HG03066 (cell line): ENCODE measurements at regions not wholly inside any gene's neighbourhood (a gene's known extent, or its start where the extent isn't known, plus 50 kb on each side); places are given as distances from the start of the nearest gene placed in this dataset.

ENCODE experiments used
- ATAC-seq: cut with Tn5 transposase; IDR thresholded peaks from one replicate; pipeline ENCODE4 v1.9.1; 2021; ENCODE audit warnings: low read depth; ENCODE audit not compliant: unreplicated experiment

DNA sequence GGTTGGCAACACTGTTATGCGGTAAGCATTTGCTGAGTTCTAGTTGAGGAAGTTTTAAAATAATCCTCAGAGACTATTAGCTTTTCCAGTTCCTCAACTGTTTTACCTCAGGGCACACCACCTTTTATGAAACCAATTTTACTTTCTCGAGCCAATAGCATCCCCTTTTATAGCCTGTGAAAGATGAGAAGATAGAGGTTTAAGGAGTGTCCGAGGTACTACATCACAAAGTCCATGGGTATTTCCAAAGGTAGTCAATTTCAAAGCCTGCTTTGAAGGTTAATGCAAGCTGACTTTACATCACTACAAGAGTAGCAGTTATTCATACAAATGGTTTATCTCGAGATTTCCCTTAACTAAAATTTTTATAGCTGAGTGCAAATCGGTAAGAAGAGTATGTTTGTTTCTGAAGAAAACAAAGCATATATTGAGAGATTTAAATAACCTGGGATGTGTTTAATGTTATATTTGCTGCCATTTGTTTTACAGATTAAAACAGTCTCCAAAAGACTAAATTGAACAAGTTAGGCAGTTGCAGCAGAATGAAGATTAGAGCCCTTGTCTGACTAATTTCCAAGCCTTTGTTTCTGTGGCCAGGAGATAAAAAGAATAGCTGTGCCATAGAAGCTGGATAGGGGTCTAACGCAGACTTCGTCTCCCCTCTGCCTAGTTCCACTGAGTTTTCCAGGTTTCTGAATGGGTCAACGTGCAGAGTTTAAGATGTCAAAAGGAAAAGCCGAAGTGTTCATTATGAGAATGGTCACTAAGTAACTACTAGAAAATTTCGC lies 74.7 kb upstream of the TRPC4 start:
- no peak for ATAC-seq

DNA sequence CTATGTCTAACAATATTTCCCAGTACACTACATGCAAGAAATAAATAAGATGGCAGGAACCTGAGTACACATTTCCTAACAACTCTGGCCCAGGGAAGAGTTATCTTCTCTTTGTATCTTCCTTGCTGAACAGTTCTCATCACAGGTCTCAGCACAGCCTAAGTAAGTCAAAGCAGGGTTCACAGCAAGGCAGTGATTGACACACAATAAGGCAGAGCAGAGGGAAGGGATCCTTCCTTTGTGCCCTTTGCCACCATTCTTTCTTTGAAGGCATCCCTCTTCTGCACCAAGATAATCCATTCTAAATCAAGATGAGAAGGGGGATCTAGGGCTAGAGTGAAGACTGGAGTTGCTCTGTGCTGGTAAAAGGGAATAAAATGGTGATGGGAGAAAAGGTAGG lies 73.4 kb upstream of the TRPC4 start:
- ATAC-seq: no peak

DNA sequence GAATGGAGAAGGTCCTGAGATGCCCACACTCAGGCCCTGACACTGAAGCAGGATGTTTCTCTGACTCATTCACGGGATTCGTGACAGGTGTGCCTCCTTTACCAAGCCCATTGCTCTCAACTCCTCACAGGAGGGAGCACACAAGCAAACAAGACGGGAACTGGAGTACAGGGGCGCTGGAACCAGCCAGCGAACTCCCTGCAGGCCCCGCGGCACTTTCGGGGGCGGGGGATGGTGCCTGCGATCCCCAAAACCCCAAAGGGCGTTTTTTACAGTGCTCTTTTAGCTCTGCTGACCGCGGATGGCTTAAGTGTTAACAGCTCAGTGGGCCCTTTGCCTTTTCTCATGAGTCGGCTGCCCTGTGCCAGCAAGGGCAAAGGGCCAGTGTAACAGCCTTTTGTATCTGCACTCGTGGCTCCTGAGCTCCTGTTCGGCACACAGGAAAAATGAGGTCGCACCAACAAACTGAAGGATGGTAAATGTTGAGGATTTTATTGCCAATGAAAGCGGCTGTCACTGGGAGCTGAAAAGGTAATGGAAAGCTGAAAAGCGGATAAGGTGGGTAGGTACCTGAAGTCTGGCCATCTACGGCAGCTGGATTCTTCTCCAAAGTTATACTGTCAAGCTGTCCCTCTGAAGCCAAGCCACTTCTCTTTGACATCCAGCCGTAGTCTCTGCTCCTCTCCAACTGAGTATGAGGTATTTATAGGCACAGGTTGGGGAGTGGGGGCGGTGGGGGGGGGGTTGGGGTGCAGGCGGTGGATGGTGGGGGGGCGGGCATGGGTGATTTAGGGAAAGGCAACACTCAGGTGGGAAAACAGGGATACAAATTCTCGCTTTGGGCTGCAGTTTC lies 65.0 kb upstream of the TRPC4 start:
- no peak for ATAC-seq

DNA sequence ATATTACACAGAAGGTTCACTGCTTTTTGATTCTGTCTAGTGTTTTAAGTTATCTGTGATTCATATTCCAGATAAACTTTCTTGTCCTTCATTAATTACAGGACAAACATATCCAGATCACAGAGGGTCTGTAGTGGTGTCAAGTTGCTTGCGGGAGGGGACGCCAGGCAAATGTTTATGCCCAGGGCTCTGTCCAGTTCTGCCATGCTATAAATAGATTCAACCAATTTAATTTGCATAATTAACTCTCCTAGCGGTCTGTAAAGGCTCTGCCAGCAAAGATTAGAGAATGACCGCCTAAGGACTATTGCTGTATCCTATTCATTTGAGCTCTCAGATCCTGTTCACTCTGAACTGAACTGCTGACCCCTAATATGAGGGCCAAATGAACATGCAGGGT lies 59.7 kb upstream of the TRPC4 start:
- ATAC-seq: no peak

DNA sequence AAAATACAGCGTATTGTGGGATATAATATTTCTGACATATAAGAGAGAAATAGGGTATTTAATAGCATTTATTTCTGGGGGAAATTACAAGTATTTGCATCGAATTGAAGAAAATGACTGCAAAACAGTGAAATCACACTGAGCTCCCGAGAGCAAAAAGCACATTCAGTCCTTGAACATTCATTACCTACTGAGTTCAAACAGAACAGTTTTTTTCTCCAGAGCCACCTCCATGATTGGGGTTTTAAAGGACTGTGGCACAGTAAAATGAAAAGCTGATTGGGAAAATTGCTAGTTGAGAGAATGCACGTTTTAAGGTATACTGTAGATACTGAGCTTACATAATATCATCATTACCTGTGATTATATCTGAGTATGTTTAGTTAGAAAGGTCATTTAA lies 58.0 kb upstream of the TRPC4 start:
- no peak for ATAC-seq

DNA sequence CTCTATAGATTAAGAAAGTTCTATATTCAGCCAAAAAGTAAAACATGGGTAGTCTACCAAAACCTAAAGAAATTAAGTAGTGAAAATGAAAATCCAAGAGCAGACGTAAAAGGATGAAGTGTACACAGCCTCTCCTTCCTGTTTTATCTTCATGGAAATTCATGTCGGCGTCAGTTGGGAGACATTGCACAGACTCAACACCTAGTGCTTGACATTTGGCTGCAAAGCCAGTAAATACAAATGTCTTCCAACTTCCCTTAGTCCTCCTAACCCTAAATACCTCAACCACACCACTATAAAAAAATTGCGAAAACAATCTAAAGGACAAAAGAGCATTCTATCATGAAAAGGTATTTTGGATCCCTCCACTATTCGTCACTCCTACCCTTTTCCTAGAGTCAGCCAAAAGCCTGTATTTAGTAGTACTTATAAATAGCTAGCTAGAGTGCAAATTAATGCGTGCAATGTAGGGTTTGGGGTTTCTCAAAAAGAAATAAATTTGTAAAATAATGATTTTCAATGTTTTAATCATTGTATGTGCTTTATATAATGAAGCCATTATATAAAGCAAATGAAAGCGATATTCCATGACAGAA lies 56.4 kb upstream of the TRPC4 start:
- ATAC-seq: no peak

DNA sequence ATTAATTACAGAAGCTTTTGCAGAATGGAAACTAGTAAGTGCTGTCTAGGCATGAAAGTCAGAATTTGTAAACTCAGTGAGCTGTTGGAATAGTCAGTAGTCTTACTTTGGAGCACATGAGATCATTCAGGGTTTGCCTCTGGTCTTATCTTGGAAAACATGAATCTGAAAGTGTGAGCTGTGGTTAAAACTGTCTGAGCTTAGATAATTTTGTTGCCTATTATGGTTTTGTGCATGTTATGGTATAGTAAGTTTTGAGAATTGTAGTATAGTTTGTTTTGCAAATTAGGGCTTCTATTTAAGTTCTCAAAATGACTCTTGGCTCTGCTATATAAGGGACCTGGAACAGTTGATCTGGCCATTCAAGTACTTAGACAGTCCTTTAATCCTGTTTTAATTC lies 53.7 kb upstream of the TRPC4 start:
- no peak for ATAC-seq

DNA sequence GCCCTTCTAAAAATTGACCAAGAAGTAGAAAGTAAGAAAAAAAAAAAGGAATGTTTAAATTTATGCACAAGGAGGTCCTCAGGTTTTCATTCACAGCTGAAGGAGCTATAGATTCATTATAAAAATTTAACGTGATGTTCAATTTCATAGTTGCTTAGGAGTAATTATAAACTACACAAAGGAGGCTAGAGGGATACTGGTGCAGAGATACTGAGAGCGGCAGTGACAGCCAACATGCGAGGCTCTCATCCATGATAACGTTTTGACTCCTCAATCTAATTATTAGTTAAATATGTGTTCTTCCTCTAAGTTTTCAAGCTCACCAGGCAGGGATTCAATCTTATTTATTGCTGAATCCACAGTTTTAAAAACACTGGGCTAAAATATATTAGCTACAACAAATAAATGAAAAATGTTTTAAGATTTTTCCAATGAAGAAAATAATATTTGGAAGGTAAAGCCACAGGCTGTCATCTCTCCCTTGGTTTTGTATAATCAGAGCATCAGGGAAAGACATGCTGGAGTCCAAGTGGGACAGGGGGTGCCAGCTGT lies 49.8 kb upstream of the TRPC4 start:
- no peak for ATAC-seq
